C4-2B (cell line): ENCODE measurements at regions not wholly inside any gene's neighbourhood (a gene's known extent, or its start where the extent isn't known, plus 50 kb on each side); places are given as distances from the start of the nearest gene placed in this dataset.

Experiments used
- CTCF ChIP-seq: fragments of 450-650 bp; conservative IDR thresholded peaks from 2 replicates; pipeline ENCODE4 v1.5.1; 2017; ENCODE audit warnings: mild to moderate bottlenecking
- ZFX ChIP-seq: fragments of 450-650 bp; IDR thresholded peaks from 2 replicates; pipeline ENCODE4 v1.6.1; 2017

- no peak for TF ChIP-seq CTCF
- TF ChIP-seq ZFX, result no peak
Observed at GRCh38 chr20:52621401-52621800, 350.8 kb upstream of the TSHZ2 start.
